CD1c-positive myeloid dendritic cell (primary cell): ENCODE measurements at regions not wholly inside any gene's neighbourhood (a gene's known extent, or its start where the extent isn't known, plus 50 kb on each side); places are given as distances from the start of the nearest gene placed in this dataset.

Source experiments
- DNase-seq: peaks from one replicate; pipeline ENCODE4 v3.0.0-alpha.2; 2016; ENCODE audit errors: extremely low spot score

GRCh38 chr2:126990605-126991532, 92.2 kb downstream of the TEX51 start:
- no peak for DNase-seq

GRCh38 chr2:126994340-126994777, 95.7 kb downstream of the TEX51 start:
- DNase-seq: no peak

- no peak for DNase-seq
These were observed 97.1 kb downstream of the TEX51 start for GRCh38 chr2:126995621-126996377.

- no peak for DNase-seq
These were observed 97.6 kb downstream of the TEX51 start for GRCh38 chr2:126996378-126996699.
